CD14-positive monocyte (primary cell): ENCODE measurements at regions not wholly inside any gene's neighbourhood (a gene's known extent, or its start where the extent isn't known, plus 50 kb on each side); places are given as distances from the start of the nearest gene placed in this dataset.

ENCODE experiments used
- DNase-seq, 3 donors: peaks; one replicate each; pipeline ENCODE4 v3.0.0-alpha.2; 2011 to 2022
- H2AFZ ChIP-seq: 2 replicates; pipeline ENCODE4 v1.6.0; 2012; ENCODE audit warnings: mild to moderate bottlenecking, low read depth, low read length, inconsistent platforms; ENCODE audit not compliant: insufficient read depth, poor library complexity, severe bottlenecking
- H3K27ac ChIP-seq, 2 donors: 1 replicate in 1 of 2; 2 replicates in 1 of 2; pipeline ENCODE4 v1.5.1; 2012 to 2013; ENCODE audit warnings: low read length in 2 of 2, control low read depth in 1 of 2, inconsistent platforms in 1 of 2, low read depth in 1 of 2, mild to moderate bottlenecking in 1 of 2
- H3K27me3 ChIP-seq, 2 donors: one replicate each; pipeline versions ENCODE4 v1.6.0 to v1.6.1; 2011 to 2013; ENCODE audit warnings: low read length in 2 of 2; ENCODE audit not compliant: control insufficient read depth in 2 of 2, insufficient read depth in 2 of 2
- H3K36me3 ChIP-seq, 2 donors: replicated peaks in 1 of 2; 1 replicate in 1 of 2; 2 replicates in 1 of 2; pipeline versions ENCODE4 v1.5.1 to v1.6.1; 2012 to 2013; ENCODE audit warnings: low read length in 2 of 2, control low read depth in 1 of 2, inconsistent platforms in 1 of 2, mild to moderate bottlenecking in 1 of 2; ENCODE audit not compliant: insufficient read depth in 2 of 2, control insufficient read depth in 1 of 2
- H3K4me1 ChIP-seq, 2 donors: 1 replicate in 1 of 2; 2 replicates in 1 of 2; pipeline versions ENCODE4 v1.5.1 to v1.6.1; 2012 to 2013; ENCODE audit warnings: low read length in 2 of 2, control low read depth in 1 of 2, inconsistent platforms in 1 of 2, mild to moderate bottlenecking in 1 of 2, moderate library complexity in 1 of 2; ENCODE audit not compliant: insufficient read depth in 2 of 2, control insufficient read depth in 1 of 2
- H3K4me2 ChIP-seq: replicated peaks from 2 replicates; pipeline ENCODE3; 2012; ENCODE audit warnings: low read length, moderate library complexity, mild to moderate bottlenecking; ENCODE audit not compliant: poor library complexity, severe bottlenecking; ENCODE audit errors: extremely low read depth
- H3K4me3 ChIP-seq, 3 experiments: fragments of 200-600 bp in 1 of 3; sonication (generic) in 1 of 3; replicated peaks in 1 of 3; 1 replicate in 2 of 3; 2 replicates in 1 of 3; pipeline ENCODE4 v1.5.1; 2011 to 2013; ENCODE audit warnings: low read length in 3 of 3, mild to moderate bottlenecking in 3 of 3, control low read depth in 2 of 3, low read depth in 2 of 3, inconsistent platforms in 1 of 3, moderate library complexity in 1 of 3
- H3K79me2 ChIP-seq: 2 replicates; pipeline ENCODE4 v1.6.0; 2012; ENCODE audit warnings: mild to moderate bottlenecking, control low read depth, inconsistent platforms, low read length, moderate library complexity; ENCODE audit not compliant: insufficient read depth
- H3K9ac ChIP-seq: 2 replicates; pipeline ENCODE4 v1.6.0; 2017; ENCODE audit warnings: low read length, mild to moderate bottlenecking; ENCODE audit not compliant: insufficient read depth, poor library complexity, severe bottlenecking
- H3K9me3 ChIP-seq, 2 donors: replicated peaks in 1 of 2; 1 replicate in 1 of 2; 2 replicates in 1 of 2; pipeline versions ENCODE4 v1.5.1 to v1.6.1; 2012 to 2013; ENCODE audit warnings: low read length in 2 of 2, control low read depth in 1 of 2; ENCODE audit not compliant: control insufficient read depth in 1 of 2, insufficient read depth in 1 of 2
- H4K20me1 ChIP-seq: 2 replicates; pipeline ENCODE4 v1.6.0; 2012; ENCODE audit warnings: mild to moderate bottlenecking, low read length, control low read depth, moderate library complexity; ENCODE audit not compliant: insufficient read depth
- H3K27ac Mint-ChIP-seq, 7 donors: one replicate each; pipeline ENCODE4 v1.8.0; 2020; ENCODE audit warnings: mild to moderate bottlenecking in 7 of 7, mixed read lengths in 7 of 7, moderate library complexity in 6 of 7, inconsistent platforms in 2 of 7
- H3K27me3 Mint-ChIP-seq, 3 donors: one replicate each; pipeline ENCODE4 v1.8.0; 2021 to 2022; ENCODE audit warnings: low read depth in 3 of 3, mild to moderate bottlenecking in 3 of 3, mixed read lengths in 3 of 3, moderate library complexity in 3 of 3, inconsistent platforms in 1 of 3
- H3K36me3 Mint-ChIP-seq, 2 donors: one replicate each; pipeline ENCODE4 v1.8.0; 2020; ENCODE audit warnings: mixed read lengths in 2 of 2, inconsistent platforms in 1 of 2, mild to moderate bottlenecking in 1 of 2
- H3K4me1 Mint-ChIP-seq: one replicate; pipeline ENCODE4 v1.8.0; 2020; ENCODE audit warnings: mild to moderate bottlenecking, mixed read lengths
- H3K4me3 Mint-ChIP-seq, 2 donors: one replicate each; pipeline ENCODE4 v1.8.0; 2020; ENCODE audit warnings: mild to moderate bottlenecking in 2 of 2, mixed read lengths in 2 of 2, moderate library complexity in 1 of 2
- H3K9me3 Mint-ChIP-seq, 7 donors: one replicate each; pipeline ENCODE4 v1.8.0; 2020 to 2022; ENCODE audit warnings: mixed read lengths in 7 of 7, mild to moderate bottlenecking in 6 of 7, moderate library complexity in 6 of 7, inconsistent platforms in 2 of 7
- CTCF ChIP-seq: fragments of 200-600 bp; IDR thresholded peaks from one replicate; pipeline ENCODE4 v1.8.0; 2022; ENCODE audit warnings: antibody characterized with exemption, mild to moderate bottlenecking
- WGBS: methylation state at CpG from one replicate; pipeline ENCODE4 v1.1.5; 2013; ENCODE audit warnings: missing lambda C conversion rate; ENCODE audit not compliant: insufficient coverage; 5-methylcytosine and 5-hydroxymethylcytosine counted together
- intact Hi-C, 2 donors: fragments of 100-400 bp; cut with micrococcal nuclease; formaldehyde crosslinking; loops; one replicate each; pipeline versions ENCODE4 v1.15.0 to v1.15.1; 2023

- Histone ChIP-seq H4K20me1 (no peaks in the 10 kb centered on the region), H3K79me2 (no peaks in the 10 kb centered on the region), H3K9ac (no peak overlapping the region), H3K4me2 (no peak overlapping the region), H3K4me1 (no peaks in the 10 kb centered on the region), H3K9me3 (no peaks in the 10 kb centered on the region), H3K27ac (no peak overlapping the region), H3K27me3 (no peaks in the 10 kb centered on the region), H2AFZ (no peak overlapping the region), H3K4me3 (no peak overlapping the region), H3K36me3 (no peaks in the 10 kb centered on the region)
- Mint-ChIP-seq H3K4me3 (no peak overlapping the region), H3K27me3 (peaks cover 1 to 2% (median 1%) of the 10 kb centered on the region in 3 donors), H3K4me1 (no peaks in the 10 kb centered on the region), H3K36me3 (no peaks in the 10 kb centered on the region), H3K27ac (no peak overlapping the region), H3K9me3 (no peaks in the 10 kb centered on the region)
- no CpG with 5 or more reads among the region's 1 CpG for WGBS
- intact Hi-C loops = no loop called here
- TF ChIP-seq CTCF = no peak
- no peak for DNase-seq
Observed at GRCh38 chr4:90061881-90062280, 65.3 kb upstream of the CCSER1 start.

GRCh38 chr4:90064196-90064595, 63.0 kb upstream of the CCSER1 start:
- Histone ChIP-seq H3K36me3 (no peaks in the 10 kb centered on the region), H3K4me1 (no peaks in the 10 kb centered on the region), H3K27me3 (no peaks in the 10 kb centered on the region), H2AFZ (no peak overlapping the region), H3K9me3 (no peaks in the 10 kb centered on the region), H3K4me3 (no peak overlapping the region), H3K9ac (no peak overlapping the region), H3K79me2 (no peaks in the 10 kb centered on the region), H3K27ac (no peak overlapping the region), H4K20me1 (no peaks in the 10 kb centered on the region), H3K4me2 (no peak overlapping the region)
- Mint-ChIP-seq H3K36me3 (no peaks in the 10 kb centered on the region), H3K27me3 (peaks cover 1 to 2% (median 1%) of the 10 kb centered on the region in 3 donors), H3K4me1 (peaks cover under 1% of the 10 kb centered on the region), H3K4me3 (no peak overlapping the region), H3K9me3 (no peaks in the 10 kb centered on the region), H3K27ac (no peak overlapping the region)
- intact Hi-C loops = no loop called here
- no peak for DNase-seq
- no peak for TF ChIP-seq CTCF
- no CpG with 5 or more reads among the region's 4 CpGs for WGBS
